ENCODE measurements at regions not wholly inside any gene's neighbourhood (a gene's known extent, or its start where the extent isn't known, plus 50 kb on each side); places are given as distances from the start of the nearest gene placed in this dataset.

GRCh38 chr11:43574411-43574810 is 106.1 kb upstream of the HSD17B12 start:
- no peaks in the 10 kb centered on the region for H3K27me3 ChIP-seq
- no peak overlapping the region for H3K4me3 ChIP-seq
- H3K4me1 ChIP-seq: peaks cover 39% of the 10 kb centered on the region
- DNase-seq: no peak
- intact Hi-C loops (cut with DNase I; ENCODE audit: low total_unique reads): no loop called here
- peak overlapping the region in 1 of 2 donors; percentile 34 for H3K27ac ChIP-seq
- 2 to 20% methylated on average over 1 of the region's 1 CpG for WGBS, 2 donors
- TF ChIP-seq POLR2A (IDR thresholded peaks at IDR 0.05): no peak
- no peak for TF ChIP-seq CTCF (IDR thresholded peaks at IDR 0.05)
- no peaks in the 10 kb centered on the region for H3K9me3 ChIP-seq
- no peaks in the 10 kb centered on the region for H3K36me3 ChIP-seq (ENCODE audit: low read depth, missing control alignments)

GRCh38 chr11:43574949-43575912 is 105.3 kb upstream of the HSD17B12 start:
- WGBS, 2 donors: 0 to 1% methylated on average over 41 to 46 of the region's 50 CpGs
- Histone ChIP-seq H3K27me3 (no peaks in the 10 kb centered on the region), H3K4me1 (peaks cover 39% of the 10 kb centered on the region), H3K9me3 (no peaks in the 10 kb centered on the region), H3K4me3 (peak overlapping the region in 1 of 2 donors; percentile 40), H3K27ac (peak overlapping the region in 1 of 2 donors; percentile 41), H3K36me3 (ENCODE audit: low read depth, missing control alignments) (no peaks in the 10 kb centered on the region)
- DNase-seq: peak; percentile 85
- intact Hi-C loops (cut with DNase I; ENCODE audit: low total_unique reads): no loop called here
- TF ChIP-seq POLR2A (IDR thresholded peaks at IDR 0.05) (no peak), CTCF (IDR thresholded peaks at IDR 0.05) (no peak)

GRCh38 chr11:43575913-43576310 is 104.6 kb upstream of the HSD17B12 start:
- WGBS, 2 donors: 0% methylated on average over 11 of the region's 11 CpGs
- Histone ChIP-seq H3K36me3 (ENCODE audit: low read depth, missing control alignments) (no peaks in the 10 kb centered on the region), H3K4me1 (peaks cover 39% of the 10 kb centered on the region), H3K27ac (peak overlapping the region in 1 of 2 donors; percentile 41), H3K9me3 (no peaks in the 10 kb centered on the region), H3K27me3 (no peaks in the 10 kb centered on the region), H3K4me3 (peak overlapping the region in 1 of 2 donors; percentile 40)
- intact Hi-C loops (cut with DNase I; ENCODE audit: low total_unique reads): no loop called here
- no peak for TF ChIP-seq POLR2A (IDR thresholded peaks at IDR 0.05)
- no peak for TF ChIP-seq CTCF (IDR thresholded peaks at IDR 0.05)
- DNase-seq: no peak

GRCh38 chr11:43576320-43576802 is 104.2 kb upstream of the HSD17B12 start:
- intact Hi-C loops (cut with DNase I; ENCODE audit: low total_unique reads): no loop called here
- Histone ChIP-seq H3K27me3 (no peaks in the 10 kb centered on the region), H3K4me1 (peaks cover 40% of the 10 kb centered on the region), H3K4me3 (peak overlapping the region in 1 of 2 donors; percentile 40), H3K36me3 (ENCODE audit: low read depth, missing control alignments) (no peaks in the 10 kb centered on the region), H3K9me3 (no peaks in the 10 kb centered on the region), H3K27ac (no peak overlapping the region)
- TF ChIP-seq CTCF (IDR thresholded peaks at IDR 0.05) (no peak), POLR2A (IDR thresholded peaks at IDR 0.05) (no peak)
- DNase-seq: no peak
- WGBS, 2 donors: 1 to 2% methylated on average over 11 of the region's 11 CpGs

Data from testis (tissue), 2 donors.